Activated T-cell treated with anti-CD3 and anti-CD28 coated beads for 1 hour (primary cell): ENCODE measurements at regions not wholly inside any gene's neighbourhood (a gene's known extent, or its start where the extent isn't known, plus 50 kb on each side); places are given as distances from the start of the nearest gene placed in this dataset.
"Not testable (repeated sequence)": the region's sequence is repeated elsewhere in the genome, so short reads cannot be mapped to it uniquely, and the experiment has no call there.

Experiments
- DNase-seq: peaks from one replicate; pipeline ENCODE4 v3.0.0-alpha.2; 2020; ENCODE audit warnings: low read depth

GRCh38 chr3:177394231-177395024 is 197.1 kb upstream of the TBL1XR1 start:
- not testable (repeated sequence) for DNase-seq

DNA sequence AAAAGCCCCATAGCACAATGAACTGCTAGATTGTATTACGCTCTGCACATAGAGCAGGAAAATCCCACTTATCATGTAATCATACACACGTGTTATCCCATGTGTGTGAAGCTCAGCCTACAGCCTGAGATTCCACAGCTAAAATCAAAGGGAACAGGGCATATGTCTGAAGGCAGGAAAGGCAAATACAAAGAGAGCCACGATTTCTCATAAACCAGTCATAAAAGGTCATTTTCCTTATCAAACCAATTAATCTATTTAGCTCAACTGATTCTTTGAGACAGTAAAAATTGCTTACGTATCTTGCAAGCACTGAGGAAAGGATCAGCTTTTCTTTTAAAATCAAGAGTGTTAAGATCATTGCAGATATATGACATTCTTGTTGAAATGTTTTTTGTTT is 199.5 kb upstream of the TBL1XR1 start:
- no peak for DNase-seq

DNA sequence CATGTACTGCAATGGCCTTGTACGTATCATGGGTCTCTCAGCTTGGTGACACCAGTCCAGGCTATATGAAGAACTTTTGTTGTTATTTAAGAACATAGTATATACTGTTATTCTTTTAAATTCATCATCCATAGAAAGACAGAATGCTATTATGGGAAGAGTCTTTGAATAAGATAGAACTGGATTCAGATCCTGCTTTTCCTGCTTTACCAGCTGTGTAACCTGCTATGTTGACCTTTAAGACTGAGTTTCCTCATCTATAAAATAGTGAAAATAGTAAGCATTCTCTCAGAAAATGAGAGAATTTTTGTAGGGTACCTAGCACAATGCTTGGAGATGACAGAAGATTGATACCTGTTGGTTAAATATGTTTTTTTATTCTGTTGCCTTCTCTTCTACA is 204.1 kb upstream of the TBL1XR1 start:
- no peak for DNase-seq

GRCh38 chr3:177402533-177402932 is 205.3 kb upstream of the TBL1XR1 start:
- DNase-seq: no peak

- DNase-seq: no peak
These were observed 207.9 kb upstream of the TBL1XR1 start for GRCh38 chr3:177405191-177405672.

- no peak for DNase-seq
These were observed 213.4 kb upstream of the TBL1XR1 start for GRCh38 chr3:177410730-177411129.

GRCh38 chr3:177411201-177411600 is 213.9 kb upstream of the TBL1XR1 start:
- no peak for DNase-seq

DNA sequence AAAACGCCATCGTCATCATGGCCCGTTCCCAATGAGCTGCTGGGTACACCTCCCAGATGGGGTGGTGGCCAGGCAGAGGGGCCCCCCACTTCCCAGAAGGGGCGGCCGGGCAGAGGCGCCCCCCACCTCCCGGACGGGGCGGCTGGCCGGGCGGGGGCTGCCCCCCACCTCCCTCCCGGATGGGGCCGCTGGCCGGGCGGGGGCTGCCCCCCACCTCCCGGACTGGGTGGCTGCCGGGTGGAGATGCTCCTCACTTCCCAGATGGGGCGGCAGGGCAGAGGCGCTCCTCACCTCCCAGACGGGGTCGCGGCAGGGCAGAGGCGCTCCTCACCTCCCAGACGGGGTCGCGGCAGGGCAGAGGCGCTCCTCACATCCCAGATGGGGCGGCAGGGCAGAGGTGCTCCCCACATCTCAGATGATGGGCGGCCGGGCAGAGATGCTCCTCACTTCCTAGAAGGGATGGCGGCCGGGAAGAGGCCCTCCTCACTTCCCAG is 215.4 kb upstream of the TBL1XR1 start:
- DNase-seq: not testable (repeated sequence)

DNA sequence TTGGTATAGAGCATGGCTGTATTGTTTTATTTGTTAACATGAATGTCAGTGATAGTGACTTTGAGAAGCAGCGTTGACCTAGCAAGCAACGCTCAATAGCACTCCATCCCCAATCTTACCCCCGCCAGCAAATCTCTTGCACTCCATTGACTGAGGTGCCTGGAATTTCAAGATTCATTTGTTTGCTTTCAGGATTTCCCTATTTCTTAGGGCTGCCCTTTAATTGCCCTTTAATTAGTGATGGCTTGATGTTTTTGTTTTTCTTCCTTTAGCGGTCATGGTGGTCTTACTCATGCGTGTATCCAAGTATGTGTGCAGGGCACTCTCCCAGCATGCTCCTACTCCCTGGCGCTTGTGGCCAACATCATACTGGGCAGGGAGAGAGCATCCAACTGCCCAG is 216.8 kb upstream of the TBL1XR1 start:
- DNase-seq: no peak

DNA sequence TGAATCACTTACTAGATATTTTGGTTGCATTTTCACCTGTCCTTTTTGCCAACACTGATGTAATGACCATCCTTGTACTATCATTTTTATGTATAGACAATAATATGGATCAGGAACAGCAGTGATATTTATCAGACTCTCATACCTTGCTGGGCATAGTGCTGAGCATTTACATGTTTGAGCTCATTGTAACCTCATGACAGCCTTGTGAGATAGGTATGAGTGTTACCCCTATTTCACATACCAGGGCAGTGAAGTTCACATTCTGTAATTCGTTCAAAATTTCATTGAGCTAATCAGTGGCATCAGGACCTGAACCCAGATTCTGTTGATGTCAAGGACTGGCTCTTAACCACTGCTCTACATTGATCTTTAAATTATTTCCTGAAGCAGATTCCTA is 221.5 kb upstream of the TBL1XR1 start:
- no peak for DNase-seq

GRCh38 chr3:177419904-177420601 is 222.8 kb upstream of the TBL1XR1 start:
- no peak for DNase-seq

DNA sequence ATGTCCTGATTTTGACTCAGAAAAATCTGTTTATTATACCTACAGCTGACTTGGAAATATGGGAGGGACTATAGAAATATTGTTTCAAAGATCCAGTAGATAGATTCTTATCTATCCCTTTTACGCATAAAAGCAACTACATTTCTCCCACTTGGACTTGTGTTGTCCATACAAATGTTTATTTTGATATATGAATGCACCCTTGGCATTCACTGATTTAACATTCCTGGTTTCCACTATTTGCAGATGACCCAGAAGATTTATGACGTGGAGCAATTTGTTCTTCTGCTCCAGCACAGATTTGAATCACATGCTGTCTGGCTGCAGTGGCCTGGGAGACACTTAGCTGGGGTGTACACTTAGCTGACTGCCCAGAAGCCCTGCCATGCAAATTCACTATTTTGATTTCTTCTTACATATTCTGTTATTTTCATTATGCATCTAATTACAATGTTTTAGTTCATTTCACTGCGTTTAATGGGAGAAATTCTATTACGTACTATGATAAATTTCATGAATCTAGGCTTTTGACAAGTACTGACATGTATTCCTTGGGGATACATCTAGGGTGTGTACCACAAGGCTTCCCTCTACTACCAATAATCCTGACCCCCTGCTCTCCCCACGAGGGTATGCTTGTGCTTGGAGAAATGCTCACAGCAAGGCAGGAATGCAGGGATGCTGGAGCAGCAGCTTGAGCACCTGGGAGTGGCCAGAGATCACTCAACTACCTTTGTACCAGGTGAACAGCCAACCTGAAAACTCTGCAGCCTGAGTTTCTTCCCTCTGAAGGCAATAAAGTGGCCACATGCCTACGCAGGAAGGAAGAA is 223.6 kb upstream of the TBL1XR1 start:
- DNase-seq: no peak

DNA sequence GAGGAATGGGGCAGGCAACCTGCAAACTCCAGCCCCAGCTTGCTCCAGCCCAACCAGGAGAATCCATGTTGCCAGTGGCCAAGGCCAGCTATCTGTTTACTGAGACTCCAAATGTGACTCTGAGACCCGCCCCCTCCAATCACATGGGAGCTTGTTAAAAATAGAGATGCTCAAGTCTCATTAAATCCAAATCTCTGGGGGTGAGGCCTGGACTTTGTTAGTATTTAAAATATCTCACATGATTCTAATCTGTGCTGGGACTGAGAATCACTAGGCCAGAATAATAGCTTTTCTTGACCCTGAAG is 224.2 kb upstream of the TBL1XR1 start:
- DNase-seq: no peak

DNA sequence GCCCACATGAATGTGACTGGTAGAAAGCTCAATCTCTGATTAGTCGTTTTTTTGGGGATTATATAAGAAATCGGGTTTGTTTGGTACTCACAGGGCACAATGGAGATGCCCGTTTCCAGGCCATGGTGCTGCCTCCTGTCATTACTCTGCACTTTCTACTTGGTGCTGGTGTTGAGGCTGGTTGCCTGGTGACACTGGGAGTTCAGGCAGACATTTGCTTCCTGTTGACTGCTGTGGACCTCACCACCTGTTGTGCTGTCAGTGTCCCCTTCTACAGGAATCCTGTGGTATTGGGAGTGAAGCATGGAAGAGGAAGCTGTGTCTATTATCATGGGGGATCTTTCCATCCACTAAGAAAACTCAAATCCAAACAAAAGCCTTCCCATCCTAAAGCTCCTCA is 227.2 kb upstream of the TBL1XR1 start:
- no peak for DNase-seq

GRCh38 chr3:177425042-177425441 is 227.8 kb upstream of the TBL1XR1 start:
- no peak for DNase-seq

GRCh38 chr3:177426106-177426877 is 229.0 kb upstream of the TBL1XR1 start:
- no peak for DNase-seq

- no peak for DNase-seq
These were observed 229.7 kb upstream of the TBL1XR1 start for GRCh38 chr3:177426878-177427495.

- no peak for DNase-seq
These were observed 230.3 kb upstream of the TBL1XR1 start for GRCh38 chr3:177427540-177427939.

DNA sequence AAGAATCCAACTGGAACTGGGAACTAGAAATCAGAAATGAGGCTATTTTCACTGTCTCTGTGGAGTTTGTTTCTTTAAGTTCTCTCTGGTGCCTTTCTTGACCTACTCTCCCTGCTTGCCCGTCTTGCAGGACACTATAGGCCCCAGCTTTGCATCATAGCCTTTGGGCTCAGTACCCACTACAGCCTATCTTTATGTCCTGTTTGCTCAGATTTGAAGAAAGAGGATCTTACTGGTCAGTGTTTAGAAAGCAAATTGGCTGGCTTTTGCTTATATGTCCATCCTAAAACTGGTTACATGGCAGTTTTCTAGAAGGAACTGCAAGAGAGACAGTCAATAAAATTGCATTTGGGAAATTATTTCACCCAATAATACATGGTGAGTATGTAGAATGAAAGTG is 231.8 kb upstream of the TBL1XR1 start:
- DNase-seq: no peak

DNA sequence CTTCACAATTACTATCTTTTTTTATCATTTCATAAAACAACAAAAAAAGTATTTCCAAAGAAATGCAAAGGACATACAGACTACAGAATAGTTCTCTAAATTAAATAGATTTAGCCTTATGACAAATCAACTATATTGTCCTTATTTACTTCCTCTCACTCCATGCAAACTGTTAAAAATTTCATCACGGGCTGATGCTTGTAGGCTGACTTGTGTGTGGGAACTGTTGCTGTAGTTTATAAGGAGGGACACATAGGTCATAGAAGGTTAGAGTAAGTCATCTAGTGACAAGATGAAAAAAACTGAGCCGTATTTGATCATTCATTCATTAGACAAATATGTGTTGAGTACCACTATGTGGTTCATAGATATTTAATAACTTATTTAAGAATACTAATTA is 232.5 kb upstream of the TBL1XR1 start:
- no peak for DNase-seq

DNA sequence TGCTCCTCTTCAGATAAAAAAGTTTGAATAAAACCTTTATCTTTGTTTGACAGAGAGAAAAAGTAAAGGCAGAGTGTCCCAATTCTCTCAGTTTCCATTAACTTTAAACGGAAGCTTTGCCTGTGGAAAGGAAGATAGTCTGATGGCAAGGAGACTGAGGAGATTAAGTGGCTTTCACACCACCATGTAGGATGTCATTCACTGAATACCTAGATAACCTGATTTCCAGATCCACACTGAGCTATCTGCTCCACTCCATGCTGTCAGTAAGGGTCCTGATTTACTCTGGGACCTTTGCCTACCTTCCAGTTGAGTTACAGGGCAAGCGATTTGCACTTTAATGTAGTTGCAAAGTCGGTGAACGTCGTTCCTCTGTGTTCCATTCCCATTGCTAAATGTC is 233.4 kb upstream of the TBL1XR1 start:
- no peak for DNase-seq
